ENCODE measurements at regions not wholly inside any gene's neighbourhood (a gene's known extent, or its start where the extent isn't known, plus 50 kb on each side); places are given as distances from the start of the nearest gene placed in this dataset.

DNA sequence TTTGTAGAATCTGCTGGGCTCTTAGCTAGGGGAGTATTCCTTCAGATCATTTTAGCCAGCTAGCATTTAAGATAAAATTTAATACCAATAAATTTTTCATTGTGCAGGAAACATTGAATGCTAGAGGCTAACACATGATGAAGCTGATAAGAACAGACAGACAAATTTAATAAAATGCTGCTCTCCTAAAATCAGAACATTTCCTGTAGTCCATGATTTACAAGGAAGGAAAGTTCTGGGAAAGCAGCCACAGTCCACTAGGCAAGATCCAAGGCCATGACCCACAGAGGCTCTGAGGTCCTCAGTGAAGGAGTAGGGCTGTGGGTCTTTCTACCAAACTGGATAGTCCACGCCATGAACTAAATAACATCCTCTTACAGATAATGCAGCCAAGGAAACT, 253.0 kb downstream of the ICE1 start:
- TF ChIP-seq, protein P1, sequence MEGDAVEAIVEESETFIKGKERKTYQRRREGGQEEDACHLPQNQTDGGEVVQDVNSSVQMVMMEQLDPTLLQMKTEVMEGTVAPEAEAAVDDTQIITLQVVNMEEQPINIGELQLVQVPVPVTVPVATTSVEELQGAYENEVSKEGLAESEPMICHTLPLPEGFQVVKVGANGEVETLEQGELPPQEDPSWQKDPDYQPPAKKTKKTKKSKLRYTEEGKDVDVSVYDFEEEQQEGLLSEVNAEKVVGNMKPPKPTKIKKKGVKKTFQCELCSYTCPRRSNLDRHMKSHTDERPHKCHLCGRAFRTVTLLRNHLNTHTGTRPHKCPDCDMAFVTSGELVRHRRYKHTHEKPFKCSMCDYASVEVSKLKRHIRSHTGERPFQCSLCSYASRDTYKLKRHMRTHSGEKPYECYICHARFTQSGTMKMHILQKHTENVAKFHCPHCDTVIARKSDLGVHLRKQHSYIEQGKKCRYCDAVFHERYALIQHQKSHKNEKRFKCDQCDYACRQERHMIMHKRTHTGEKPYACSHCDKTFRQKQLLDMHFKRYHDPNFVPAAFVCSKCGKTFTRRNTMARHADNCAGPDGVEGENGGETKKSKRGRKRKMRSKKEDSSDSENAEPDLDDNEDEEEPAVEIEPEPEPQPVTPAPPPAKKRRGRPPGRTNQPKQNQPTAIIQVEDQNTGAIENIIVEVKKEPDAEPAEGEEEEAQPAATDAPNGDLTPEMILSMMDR (conservative IDR thresholded peaks at IDR 0.05) = no peak
- no peak for TF ChIP-seq ZFX (IDR thresholded peaks at IDR 0.05)
- no peak overlapping the region for H3K27ac ChIP-seq

DNA sequence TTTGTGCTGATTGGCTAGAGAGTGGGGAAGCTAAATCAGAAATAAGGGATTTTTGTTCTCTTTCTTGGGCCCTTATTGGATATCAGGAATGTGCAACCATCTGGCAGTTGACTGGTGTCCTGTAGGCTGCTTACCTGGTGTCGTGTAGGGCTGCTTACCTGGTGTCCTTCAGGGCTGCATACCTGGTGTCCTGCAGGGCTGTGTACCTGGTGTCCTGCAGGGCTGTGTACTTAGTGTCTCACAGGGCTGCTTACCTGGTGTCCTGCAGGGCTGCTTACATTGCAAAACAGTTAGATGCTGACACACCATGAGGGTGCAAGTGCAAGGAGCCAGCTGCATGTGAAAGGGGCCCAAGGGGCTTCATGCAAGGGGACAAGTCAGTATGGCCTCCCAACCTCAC, 249.3 kb downstream of the ICE1 start:
- TF ChIP-seq ZFX (IDR thresholded peaks at IDR 0.05) = no peak
- TF ChIP-seq, protein P1 (conservative IDR thresholded peaks at IDR 0.05) = no peak
- H3K27ac ChIP-seq = no peak overlapping the region

DNA sequence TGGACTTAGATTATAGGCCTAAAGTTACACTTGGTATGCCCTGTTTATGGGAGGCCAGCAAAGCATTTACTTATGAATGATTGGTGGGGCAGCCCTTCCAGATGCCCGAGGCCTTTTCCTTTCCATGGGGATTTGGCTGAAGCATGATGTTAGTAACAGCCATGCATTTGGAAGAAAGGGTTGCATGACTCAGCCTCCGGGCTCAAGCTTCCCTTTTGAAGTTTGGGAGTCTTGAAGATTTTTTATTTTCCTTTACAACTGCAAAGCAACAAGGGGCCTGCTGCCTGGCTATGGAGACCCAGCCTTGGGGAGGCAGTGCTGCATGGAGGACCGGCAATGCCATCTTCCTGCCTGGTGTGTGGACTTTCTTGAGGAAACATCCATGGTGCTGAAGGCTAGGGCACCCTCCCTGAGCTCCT, 244.7 kb downstream of the ICE1 start:
- no peak overlapping the region for H3K27ac ChIP-seq
- no peak for TF ChIP-seq ZFX (IDR thresholded peaks at IDR 0.05)
- TF ChIP-seq, protein P1 (conservative IDR thresholded peaks at IDR 0.05) = no peak

DNA sequence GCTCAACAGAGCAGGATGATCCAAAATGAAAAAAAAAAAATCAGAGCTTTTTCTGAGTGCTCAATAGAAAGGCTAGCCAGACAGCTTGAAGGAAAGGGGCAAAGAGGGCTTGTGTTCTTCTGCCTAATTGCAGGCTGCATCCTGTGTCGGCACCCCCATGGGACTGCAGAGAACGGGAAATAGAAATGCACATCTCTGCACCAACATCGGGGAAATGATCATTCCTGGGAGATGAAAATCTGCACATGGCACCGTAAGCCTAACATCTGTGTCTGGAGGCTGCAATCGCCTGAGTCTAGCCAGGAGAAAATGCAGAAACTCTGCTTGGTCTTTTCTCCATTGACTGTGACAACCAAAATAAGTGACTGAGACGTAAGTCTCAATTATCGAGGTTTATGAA, 243.9 kb downstream of the ICE1 start:
- TF ChIP-seq, protein P1 (conservative IDR thresholded peaks at IDR 0.05) = no peak
- no peak overlapping the region for H3K27ac ChIP-seq

DNA sequence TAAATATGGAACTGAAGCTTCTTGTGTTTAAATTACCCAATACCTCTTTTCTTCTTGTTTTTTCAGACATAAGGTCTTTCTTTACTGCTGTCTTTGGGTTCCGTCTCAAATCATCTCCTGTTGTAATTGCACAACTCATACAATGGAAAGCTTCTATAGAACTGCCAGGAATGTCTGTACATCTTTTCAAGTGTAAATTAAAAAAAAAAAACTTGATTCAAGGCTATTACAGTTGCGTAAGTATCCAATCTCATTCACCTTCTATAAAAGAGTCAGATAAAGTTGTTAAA, 243.5 kb downstream of the ICE1 start:
- H3K27ac ChIP-seq = no peak overlapping the region
- no peak for TF ChIP-seq ZFX (IDR thresholded peaks at IDR 0.05)
- TF ChIP-seq, protein P1 (conservative IDR thresholded peaks at IDR 0.05) = no peak

DNA sequence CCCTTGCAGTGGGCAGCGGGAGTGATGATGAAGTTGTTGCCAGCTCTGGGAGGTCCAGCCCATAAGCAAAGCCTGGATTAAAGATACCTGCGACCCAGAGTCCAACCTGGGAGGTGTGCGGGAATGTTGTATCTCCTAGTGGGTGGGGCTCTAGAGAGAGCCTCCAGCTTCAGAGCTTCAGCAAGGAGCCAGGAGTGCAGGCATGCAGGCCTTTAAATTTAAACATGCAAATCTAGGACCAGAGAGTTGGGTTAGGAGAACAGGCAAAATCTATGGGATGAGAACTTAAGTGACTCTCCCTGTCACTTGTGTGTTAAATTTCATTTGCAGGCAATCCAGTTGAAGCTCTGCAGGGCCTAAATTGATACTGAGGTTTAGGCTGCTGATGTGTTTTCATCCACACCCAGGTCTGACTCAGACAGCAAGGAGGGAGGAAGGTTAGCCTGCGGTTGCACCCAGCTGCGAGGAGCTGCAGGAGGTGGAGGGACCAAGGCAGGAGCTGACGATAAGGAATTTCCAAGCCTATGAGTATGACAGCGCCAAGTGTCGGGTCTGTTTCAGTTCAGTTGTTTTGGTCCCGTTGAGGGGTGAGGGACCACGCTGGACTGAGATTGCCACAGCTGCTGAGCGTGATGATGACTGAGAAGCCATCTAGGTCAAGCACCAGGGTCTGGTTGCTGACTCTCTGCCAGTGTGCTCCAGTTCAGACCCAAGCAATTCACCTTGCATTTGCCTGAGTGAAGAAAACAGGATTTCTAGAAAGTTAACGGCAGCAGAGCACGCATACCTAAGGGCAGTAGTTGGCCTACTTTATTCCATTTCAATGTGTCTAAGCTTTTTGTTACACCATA, 243.0 kb downstream of the ICE1 start:
- H3K27ac ChIP-seq = no peak overlapping the region
- no peak for TF ChIP-seq ZFX (IDR thresholded peaks at IDR 0.05)
- TF ChIP-seq, protein P1 (conservative IDR thresholded peaks at IDR 0.05) = no peak

DNA sequence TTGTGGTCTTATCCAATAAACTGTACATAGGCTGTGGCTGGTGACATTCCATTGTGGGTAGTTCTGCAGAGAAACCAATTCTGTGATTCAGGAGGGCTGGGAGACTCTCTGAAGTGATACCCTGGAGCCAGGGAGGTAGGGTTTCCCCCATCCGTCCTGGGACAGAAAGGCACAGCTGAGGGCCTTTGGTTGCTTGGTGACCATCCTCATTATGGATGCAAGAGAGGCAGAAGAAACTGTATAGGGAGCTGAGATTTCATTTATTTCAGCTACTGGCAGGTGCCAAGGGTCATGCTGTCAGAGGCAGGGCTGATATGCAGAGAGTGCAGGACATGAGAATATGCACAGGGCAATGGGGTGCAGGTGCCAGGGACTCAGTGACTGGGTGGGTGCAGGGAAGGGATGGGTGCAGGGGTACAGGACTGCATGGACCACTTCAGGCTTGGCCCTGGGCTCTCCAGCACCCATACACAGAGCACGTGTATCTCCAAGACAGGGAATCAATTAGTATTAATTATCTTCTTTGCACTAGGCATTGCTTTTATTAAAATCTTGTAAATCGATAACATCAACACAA, 236.5 kb downstream of the ICE1 start:
- no peak for TF ChIP-seq ZFX (IDR thresholded peaks at IDR 0.05)
- TF ChIP-seq, protein P1 (conservative IDR thresholded peaks at IDR 0.05) = no peak

More for the DNA sequence above, 236.5 kb downstream of the ICE1 start:
- no peak overlapping the region for H3K27ac ChIP-seq
